Gastrocnemius medialis (tissue), 4 donors: ENCODE measurements at regions not wholly inside any gene's neighbourhood (a gene's known extent, or its start where the extent isn't known, plus 50 kb on each side); places are given as distances from the start of the nearest gene placed in this dataset.

Source experiments
- POLR2A ChIP-seq, 2 donors: fragments of 450-650 bp; IDR thresholded peaks; one replicate each; pipeline ENCODE4 v1.6.1; 2017; ENCODE audit warnings: antibody characterized with exemption in 2 of 2, mild to moderate bottlenecking in 2 of 2, moderate library complexity in 2 of 2
- TF ChIP-seq, protein P1 (sequence below), 5 experiments: fragments of 450-650 bp in 3 of 5; fragments of 200-600 bp in 2 of 5; sonication (generic) in 2 of 5; IDR thresholded peaks in 4 of 5; conservative IDR thresholded peaks in 1 of 5; 1 replicate in 4 of 5; 2 replicates in 1 of 5; pipeline ENCODE4 v1.5.1; 2016 to 2019; ENCODE audit warnings: antibody characterized with exemption in 5 of 5, mild to moderate bottlenecking in 3 of 5, moderate library complexity in 3 of 5

DNA sequence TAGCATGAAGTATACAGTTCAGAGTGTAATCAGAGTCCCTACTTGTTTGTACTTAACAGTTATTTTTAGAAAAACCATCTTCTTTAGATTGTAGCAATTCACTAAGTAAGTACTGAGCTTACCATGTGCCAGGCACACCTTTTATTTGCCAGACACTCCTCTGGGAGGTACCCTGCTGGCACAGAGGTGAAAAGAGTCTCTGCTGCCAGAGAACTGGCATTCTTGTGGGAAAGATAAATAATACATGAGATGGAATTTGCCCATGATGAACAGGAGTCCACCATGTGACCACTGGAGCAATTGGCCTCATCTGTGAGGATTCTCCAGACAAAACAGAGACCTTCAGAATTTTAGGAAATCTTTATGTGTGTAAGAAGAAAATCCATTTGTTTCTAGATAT lies 199.3 kb upstream of the SLC16A7 start:
- TF ChIP-seq, protein P1, sequence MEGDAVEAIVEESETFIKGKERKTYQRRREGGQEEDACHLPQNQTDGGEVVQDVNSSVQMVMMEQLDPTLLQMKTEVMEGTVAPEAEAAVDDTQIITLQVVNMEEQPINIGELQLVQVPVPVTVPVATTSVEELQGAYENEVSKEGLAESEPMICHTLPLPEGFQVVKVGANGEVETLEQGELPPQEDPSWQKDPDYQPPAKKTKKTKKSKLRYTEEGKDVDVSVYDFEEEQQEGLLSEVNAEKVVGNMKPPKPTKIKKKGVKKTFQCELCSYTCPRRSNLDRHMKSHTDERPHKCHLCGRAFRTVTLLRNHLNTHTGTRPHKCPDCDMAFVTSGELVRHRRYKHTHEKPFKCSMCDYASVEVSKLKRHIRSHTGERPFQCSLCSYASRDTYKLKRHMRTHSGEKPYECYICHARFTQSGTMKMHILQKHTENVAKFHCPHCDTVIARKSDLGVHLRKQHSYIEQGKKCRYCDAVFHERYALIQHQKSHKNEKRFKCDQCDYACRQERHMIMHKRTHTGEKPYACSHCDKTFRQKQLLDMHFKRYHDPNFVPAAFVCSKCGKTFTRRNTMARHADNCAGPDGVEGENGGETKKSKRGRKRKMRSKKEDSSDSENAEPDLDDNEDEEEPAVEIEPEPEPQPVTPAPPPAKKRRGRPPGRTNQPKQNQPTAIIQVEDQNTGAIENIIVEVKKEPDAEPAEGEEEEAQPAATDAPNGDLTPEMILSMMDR (IDR thresholded peaks at IDR 0.05 in 4 of 5, conservative IDR thresholded peaks at IDR 0.05 in 1 of 5), result no peak
- TF ChIP-seq POLR2A (IDR thresholded peaks at IDR 0.05), result no peak
